ENCODE measurements at regions not wholly inside any gene's neighbourhood (a gene's known extent, or its start where the extent isn't known, plus 50 kb on each side); places are given as distances from the start of the nearest gene placed in this dataset.

DNA sequence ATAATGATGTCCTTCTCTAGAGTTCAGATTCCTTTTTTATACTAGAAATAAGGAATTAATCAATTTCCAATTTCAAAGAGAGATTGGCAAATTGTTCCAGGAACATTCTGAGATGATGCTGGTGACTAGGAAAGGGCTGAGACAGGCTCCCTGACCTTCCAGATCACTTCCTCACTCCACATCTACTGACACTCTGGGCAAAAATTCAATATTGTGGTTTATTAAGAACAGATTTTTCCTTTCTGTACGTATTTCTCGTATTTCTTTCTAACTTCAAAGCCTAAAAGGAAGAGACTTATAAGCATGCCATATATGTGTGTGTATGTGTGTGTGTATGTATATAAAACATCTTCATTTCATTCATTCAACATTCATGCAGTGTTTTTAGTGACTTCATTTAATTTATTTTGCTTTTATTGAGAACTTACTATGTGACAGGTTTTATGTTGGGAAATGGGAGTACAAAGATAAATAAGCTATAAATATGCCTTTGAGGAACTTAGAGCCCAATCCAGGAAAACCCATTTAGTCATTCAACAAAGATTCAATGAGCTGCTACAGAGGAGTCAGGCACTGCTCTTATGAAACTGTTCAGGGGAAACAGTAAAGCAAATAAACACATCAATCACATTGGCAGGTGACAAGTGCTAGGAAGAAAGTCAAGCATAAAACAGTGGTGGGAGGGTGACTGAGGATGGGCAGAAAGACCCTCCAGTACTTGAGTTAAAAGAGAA, 137.9 kb downstream of the RDH14 start:
- no peak for DNase-seq

DNA sequence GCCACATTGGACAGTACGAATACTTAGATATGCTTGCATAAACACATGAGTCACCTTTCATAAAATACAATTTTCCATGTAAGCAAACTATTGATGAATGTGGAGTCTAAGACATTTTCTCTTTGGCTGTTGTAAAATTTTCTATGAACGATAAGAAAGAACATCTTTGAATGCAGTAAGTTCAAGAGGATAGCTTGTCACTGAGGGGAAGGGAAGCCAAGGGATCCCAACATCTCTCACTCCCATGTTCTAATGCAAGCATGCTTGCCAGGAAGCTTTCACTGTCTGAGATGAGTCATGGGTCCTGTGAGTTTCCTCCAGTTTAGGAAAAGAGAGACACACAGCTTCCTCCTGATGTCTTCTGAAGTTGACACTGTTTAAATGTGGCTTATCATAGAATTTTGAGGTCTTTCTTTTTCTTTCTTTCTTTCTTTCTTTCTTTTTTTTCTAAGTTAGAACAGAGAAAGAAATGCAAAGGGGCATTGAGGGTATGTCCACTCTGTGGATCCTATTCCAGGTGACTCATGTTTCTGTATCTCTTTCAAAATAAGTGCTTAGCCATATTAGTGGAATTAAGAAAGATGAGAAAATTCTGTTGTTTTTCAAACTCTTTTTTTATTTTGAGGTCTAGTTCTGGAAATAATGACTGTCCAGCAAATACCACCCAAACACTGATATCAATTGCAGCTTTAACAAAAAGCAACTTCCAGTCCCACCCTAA, 146.6 kb downstream of the RDH14 start:
- DNase-seq, result no peak

DNA sequence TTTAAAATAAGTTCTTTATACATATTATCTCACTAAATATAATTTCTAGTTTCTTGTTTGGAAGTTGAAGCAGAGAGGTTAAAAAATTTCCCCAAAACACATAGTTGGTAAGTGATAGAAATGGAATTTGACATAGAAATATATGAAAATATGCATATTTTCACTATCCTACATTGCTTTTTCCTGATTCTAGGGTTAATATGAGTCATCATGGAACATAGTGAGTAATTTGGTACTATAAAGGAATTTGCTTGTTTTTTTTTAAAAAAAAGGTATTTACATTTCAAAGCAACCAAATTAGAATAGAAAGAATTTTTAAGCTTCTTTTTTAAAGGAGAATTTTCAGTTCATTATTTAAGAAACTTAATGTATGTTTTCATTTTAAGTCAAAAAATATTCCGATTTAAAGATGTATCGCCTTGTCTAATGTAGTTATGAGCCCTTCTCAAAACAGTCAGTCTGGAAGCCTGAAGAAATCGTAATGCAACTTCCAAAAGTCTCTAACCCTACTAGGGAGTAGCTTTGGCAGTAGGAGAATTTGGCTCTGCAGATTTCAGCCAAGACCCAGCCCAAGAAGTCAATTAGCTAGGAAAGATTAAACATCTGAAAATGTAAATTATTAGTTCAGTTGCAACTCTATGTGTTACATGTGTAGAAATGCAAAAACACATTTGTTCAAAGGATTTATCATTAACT, 147.3 kb downstream of the RDH14 start:
- DNase-seq, result no peak

DNA sequence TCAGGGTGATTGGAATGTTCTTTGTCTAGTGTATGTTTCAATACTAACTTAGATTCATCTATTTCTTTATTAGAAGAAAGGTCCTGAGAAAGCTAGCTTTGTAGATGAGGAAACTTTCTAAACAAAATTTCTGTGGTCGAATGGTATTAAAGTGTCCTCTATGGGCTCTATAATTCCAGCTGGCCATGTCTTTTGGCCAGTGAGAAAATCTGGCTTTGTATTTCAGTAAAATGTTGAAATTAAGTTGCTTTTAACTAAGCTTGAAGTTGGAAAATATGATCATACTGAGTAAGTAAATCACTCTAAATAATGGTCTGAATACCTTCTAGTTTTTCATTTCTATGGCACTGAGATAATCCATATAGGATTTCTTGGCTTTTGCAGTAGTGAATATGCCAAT, 148.8 kb downstream of the RDH14 start:
- no peak for DNase-seq

DNA sequence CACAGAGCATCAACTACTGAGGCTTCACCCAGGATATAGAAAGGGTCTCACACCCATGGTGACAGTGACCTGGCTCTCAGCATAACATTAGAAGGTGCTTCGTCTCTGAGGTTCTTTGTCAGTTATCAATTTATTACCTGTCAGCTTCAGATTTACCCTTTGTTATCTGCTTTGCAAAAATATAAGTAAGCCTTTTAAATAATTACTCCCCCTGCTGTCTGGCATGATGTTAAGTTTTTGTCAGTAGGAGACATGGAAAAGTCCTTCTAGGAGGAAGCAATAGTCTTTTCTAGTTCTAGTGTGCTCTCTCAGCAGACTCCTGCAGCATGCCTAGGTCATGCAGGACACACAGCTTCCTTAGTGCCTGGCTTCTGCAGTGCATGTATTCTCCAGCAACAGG, 149.9 kb downstream of the RDH14 start:
- no peak for DNase-seq

DNA sequence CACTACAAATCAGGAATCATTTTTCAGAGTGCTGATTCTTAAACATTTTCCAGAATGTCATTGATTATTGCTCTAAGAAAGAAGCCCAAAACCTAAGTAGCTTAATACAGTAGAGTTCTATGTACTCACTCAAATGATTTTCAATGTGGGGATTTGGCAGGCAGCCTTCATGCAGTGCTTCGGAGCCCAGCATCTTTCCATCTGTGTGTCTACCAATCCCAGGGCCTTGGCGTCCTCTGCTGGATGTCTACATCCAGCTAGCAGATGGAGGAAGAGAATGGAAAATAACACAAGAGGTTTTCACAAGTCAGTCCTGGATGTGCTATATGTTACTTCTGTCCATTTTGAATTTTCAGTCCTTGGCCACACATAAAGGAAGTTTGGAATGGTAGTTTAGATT, 151.8 kb downstream of the RDH14 start:
- DNase-seq, result no peak

DNA sequence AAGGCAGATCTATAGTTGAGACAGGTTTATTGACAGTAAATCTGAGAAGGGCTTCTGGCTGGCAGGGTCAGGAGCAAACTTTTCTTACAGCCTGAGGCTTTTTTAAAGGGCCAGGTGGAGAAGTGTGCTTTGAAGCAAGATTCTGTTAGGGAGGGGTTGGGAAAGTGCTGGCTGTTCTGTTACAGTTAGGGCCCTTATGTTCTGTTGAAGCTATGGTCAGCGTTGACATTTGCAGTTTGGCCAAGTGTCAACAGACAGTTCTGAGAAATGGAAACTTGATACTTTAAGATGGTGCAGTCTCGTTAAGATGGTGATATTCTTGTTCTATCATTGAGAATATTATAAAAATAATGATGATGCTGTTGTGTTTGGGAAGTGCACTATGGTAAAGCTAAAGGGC, 154.2 kb downstream of the RDH14 start:
- DNase-seq, result no peak

DNA sequence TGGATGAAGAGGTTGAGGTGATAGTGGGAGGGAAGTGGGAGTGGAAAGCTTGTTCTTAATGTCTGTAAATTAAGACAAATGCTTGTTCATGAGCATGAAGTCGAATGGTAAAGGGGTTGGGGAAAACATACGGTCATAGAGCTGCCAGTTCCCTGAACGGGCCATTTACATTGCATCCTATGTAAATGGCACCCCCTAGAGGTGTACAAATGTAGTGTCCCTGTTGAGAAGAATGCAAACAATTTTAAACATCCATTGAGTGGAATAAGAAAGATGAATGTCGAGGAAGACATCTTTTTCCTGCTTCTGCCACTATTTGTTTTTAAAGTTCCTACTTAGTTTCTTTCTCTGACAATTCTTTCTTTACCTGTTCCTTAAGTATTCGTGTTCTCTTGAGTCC, 155.7 kb downstream of the RDH14 start:
- DNase-seq, result no peak

DNA sequence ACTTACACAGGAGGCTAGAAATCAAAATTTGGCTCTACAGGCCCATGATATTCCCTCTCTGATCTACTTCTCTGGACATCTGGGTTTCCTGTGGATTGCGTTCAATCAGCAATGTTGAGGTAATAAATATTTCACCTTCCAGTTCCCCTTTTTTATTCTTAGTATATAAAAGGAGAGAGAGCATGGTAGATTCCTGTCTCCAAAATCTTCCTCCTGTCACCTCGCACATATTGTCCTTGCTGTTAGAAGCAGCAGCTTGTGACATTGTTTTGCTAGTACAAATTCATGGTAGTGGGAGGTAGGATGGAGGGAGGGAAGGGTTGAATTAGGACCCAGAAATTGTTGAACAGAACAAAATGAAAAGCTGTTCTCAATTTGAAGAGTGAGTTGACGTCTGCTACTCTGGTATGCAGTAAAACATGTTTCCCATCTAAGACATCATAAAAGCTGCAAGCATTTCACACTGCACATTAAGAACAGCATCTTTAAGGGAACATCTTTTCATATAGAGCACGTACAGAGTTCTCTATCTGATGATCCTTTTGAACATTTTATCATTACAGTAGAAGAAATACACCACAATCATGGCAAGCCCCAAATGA, 156.4 kb downstream of the RDH14 start:
- no peak for DNase-seq

DNA sequence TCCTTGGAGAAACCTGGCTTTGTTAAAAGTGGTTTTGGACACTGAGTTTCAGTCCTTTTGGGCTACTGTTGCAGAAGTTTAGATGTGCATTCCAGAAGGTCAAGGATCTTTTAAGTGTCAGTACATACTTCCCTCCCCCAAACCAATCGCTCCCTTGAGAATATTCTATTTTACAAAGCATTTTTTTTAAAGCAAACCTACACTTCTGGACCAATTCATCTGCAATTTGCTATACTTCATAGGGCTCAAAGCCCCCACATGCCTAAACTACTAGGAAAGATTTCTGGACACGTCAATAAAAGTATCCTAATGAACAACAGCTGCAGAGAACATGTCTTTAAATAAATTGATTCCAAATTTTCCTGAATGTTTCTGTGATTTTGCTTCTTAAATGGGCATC, 157.6 kb downstream of the RDH14 start:
- no peak for DNase-seq

DNA sequence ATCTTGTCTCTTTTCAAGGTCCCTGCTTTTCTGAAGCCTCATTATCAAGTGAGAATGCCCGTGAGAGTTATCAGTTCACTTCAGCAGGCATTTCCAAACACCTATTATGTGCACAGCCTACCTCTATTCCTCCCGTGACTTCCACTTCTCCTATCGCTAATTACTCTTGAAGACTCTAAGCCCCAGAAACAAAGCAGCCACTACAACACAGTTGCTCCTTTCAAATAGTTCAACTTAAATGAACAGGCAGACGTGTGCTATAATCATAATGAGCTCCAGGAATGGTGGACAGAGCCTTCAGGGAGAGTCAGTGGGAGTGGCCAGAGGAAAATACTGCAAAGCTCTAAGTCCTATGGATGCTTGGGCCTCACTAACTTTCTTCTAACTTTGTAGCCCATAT, 159.0 kb downstream of the RDH14 start:
- no peak for DNase-seq

DNA sequence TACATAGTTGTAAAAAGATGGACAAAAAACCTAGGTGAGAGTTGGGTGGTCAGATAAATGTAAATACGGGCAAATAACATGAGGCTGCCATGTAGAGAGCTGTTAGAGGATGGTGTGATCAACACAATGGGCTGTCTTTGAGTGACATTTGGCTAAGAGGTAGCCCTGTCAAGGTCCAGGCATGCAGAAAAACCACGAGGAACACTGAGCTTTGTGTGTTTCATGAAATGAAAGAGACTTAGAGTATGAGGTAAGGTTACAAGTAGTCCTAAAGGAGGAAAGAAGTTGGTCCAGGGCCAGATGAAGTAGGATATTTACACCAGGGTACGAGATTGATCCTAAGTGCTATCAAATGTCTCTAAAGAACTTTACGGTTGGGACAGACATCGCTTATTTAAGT, 160.9 kb downstream of the RDH14 start:
- no peak for DNase-seq

DNA sequence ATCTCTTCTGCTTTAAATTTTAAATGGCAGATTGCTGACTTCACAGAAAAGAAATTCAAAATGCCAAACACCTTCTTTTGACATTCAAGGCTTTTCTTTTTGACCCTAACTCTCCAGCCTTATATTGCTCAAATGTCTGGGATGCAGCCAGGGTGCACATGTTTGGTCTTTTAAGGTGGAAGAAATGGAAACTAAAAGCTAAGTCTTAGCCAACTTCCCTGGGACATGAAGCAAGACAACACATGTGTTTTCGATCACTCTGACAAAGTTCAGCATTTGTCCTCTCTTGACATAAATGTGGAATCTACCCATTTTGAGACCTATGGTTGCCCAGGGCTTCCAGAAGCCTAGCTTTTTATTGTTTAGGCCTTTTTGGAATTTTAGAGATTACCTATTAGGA, 161.6 kb downstream of the RDH14 start:
- no peak for DNase-seq

DNA sequence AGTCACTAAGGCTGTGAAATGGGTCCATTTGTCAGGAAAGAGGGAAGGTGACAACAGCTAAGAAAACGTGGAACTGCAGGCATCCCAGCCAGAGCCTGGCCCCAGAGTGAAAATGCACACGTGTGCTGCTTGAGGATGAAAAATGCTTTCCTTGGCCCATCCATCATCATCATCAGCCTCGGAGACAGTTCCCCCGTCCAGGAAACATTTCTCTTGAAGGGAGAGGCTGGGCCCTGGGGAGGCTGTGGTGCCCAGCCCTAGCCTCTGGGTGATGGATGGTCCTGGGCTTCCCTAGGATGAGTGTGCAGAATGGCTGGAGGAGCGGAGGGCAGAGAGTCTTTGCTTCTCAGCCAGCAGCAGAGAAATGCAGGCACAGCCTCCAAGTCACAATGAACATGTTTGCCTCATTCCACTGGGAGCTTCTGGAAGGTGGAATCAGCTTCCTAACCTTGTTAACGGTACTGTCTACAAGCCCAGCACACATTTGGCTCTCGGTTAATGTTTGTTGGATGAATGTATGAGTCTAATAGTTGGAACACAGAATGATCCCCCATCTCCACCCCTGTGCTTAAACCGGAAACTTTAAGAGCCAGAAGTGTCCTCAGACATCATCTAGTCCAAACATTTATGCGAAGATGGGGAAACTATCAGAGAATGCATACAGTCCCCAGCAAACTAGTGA, 164.0 kb downstream of the RDH14 start:
- no peak for DNase-seq

DNA sequence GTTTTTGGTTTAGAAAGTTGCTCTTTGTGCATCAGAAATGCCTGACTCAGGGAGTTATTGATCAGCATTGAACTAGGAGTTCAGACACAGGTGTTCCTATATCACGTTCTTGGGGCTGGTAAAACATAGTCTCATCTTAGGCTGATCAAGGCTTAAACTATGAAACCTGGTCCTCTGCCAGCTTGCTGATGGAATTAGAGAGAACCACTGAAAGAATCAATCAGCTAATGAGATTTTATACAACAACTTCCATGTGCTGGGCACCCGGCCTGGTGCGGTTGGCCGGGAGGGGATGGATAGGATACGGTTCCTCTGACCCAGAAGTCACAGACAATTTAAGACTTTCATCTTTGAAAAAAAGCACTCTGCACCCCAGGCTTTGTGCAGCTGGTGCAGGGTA, 164.9 kb downstream of the RDH14 start:
- DNase-seq, result no peak

DNA sequence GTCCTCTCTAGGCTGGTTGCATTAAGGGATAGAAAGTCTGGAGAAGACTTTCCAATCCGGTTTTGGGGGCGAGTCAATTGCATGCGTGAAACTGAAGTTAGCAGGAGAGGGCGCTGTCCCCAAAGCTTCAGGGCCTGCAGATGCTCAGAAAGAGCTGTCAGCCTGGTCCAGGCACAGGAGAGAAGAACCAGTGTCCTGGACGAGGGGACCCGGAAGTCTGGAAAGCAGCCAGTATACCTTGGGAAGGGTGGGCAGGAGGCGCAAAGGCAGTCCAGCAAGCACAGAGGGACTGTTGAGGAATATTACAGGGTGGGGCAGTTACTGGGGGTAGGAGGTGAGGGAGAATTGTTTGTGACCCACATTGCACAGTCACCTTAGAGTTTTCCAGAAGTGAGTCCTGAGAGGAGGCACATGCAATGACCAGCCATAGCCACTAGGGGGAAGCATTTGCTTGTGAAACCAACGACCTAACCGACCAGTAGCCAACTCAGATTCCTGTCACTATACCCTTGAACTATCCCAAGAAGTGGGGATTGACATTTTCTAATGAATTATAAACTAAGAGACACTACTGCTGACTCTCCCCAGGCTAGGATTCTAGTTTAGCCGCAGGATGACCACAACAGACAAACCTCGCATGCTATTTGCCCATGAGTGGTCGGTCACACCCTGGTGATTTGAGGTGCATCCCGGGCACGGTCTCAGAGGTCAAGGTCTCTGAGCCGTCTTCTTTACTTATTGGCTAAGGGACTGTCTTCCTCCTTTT, 172.8 kb downstream of the RDH14 start:
- DNase-seq, result peak; percentile 80

DNA sequence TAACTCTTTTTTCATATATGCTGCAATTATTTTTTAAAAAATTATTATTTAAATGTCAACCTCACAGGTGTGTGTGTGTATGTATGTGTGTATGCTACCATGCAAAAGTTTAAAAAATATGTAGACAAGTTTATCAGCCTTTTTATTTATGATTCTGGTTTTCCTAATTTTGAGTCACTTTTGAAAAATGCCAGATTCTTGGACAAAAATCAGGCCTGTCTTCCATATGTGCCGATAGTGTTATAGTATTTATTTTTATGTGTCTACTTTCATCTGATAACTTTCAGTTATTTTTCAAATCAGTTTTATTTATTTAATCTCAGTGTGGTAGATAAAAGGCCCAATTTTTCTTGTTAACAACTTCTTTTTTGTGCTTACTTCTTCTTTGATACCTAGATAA, 176.2 kb downstream of the RDH14 start:
- DNase-seq, result no peak

DNA sequence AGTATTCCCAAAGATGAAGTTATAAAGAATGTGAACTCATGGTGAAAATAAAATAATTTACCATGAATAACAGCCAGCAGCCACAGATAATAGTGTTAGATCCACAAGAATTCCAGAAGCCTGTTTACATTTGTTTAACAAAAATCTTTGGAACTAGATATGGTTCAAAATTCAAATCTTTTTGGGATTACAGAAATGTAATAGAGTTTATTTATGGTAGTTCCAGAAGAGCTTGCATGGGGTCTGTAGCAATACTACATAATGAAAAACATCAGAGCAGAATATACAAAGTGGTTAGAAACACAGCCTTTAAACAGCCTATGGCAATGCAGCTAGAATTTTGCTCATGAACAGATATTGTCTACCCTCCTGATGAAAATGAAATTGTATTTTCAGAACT, 179.1 kb downstream of the RDH14 start:
- no peak for DNase-seq

DNA sequence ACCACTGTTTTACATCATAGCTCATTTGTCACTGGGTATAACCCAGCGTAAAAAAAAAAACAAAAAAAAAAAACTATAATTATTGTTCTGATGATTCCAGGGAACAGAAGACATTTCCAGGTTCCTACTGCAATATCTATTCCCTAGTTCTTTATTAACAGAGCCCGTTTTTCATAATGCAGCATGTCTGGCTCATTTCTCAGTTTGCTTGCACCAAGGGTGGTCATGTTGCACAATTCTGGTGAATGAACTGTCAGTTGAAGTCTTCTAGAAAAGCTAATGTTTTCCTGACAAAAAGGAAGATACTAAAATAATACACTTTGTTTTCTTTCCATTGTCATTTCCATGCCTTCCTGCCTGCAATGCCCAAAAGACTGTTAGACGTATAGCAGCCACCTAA, 180.1 kb downstream of the RDH14 start:
- no peak for DNase-seq

DNA sequence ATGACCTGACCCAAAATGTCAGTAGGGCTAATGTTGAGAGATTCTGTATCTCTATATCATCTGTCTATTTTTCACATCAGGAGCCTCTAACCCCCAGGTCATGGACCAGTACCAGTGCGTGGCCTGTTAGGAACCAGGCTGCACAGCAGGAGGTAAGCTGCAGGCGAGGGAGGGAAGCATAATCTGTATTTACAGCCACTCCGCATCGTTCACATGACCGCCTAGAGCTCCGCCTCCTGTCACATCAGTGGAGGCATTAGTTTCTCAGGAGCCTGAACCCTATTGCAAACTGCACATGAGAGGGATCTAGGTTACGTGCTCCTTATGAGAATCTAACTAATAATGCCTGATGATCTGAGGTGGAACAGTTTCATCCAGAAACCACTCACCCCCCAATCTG, 180.6 kb downstream of the RDH14 start:
- no peak for DNase-seq

DNA sequence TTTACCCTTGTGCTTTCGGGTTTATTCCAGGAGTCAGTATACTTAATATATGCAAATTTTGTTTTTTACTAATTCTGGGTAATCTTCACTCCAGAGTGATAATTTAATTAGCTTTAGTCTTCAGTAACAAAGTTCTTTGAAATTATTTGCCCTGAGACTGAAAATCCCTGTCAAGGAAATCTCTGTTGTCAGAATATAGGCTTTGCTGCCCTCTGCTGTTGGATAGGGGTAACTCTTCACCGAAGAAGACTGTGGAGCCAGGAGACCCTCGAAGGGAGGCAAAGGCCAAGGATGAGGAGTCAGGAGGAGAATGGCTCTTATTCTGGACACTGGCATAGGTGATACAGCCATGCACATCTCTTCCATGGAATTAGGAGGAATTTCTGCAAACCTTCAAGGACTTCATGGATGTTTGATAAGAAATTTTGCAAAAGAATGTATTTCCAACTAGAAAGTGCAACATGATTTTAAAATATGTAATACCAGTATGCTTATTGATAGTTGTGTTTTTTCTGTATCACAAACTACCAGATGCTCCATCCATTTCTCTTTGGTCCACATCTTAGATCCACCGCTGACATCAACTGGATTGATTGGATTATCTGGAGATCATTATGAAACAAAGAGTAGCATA, 182.3 kb downstream of the RDH14 start:
- peak; percentile 43 for DNase-seq

DNA sequence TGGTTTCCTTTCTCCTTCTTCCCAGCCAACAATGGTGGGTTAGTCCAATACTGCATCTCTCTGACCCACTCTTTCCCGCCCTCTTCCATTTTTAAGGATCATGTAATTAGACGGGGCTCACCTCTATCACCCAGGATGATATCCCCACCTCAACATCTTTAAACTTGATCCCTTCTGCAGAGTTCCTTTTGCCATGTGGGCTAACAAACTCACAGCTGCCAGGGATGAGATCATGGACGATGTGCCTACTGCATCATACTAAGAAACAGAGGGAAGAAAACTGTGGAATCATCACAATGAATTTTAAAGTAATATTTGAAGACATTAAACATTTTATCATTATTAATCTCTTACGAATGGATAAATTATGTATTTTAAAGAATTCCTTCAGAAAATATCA, 183.5 kb downstream of the RDH14 start:
- no peak for DNase-seq

Data from midbrain (tissue), 1 donor.